GM21381 (cell line): ENCODE measurements at regions not wholly inside any gene's neighbourhood (a gene's known extent, or its start where the extent isn't known, plus 50 kb on each side); places are given as distances from the start of the nearest gene placed in this dataset.

ENCODE experiments used
- ATAC-seq: cut with Tn5 transposase; IDR thresholded peaks from one replicate; pipeline ENCODE4 v1.9.1; 2021; ENCODE audit warnings: mild to moderate bottlenecking, moderate library complexity; ENCODE audit not compliant: unreplicated experiment

GRCh38 chr2:225340923-225341322 lies 58.6 kb upstream of the NYAP2 start:
- no peak for ATAC-seq

GRCh38 chr2:225337183-225337582 lies 62.3 kb upstream of the NYAP2 start:
- ATAC-seq, result no peak

- no peak for ATAC-seq
These were observed 65.0 kb upstream of the NYAP2 start for GRCh38 chr2:225334514-225334913.

- ATAC-seq, result no peak
These were observed 71.3 kb upstream of the NYAP2 start for GRCh38 chr2:225328192-225328591.

GRCh38 chr2:225326969-225327368 lies 72.5 kb upstream of the NYAP2 start:
- ATAC-seq, result no peak

GRCh38 chr2:225319872-225320271 lies 79.6 kb upstream of the NYAP2 start:
- ATAC-seq, result no peak

- ATAC-seq, result no peak
These were observed 81.1 kb upstream of the NYAP2 start for GRCh38 chr2:225318440-225318839.

GRCh38 chr2:225317186-225317585 lies 82.3 kb upstream of the NYAP2 start:
- no peak for ATAC-seq

GRCh38 chr2:225310745-225311144 lies 88.8 kb upstream of the NYAP2 start:
- ATAC-seq, result no peak

GRCh38 chr2:225309516-225309915 lies 90.0 kb upstream of the NYAP2 start:
- ATAC-seq, result no peak

- no peak for ATAC-seq
These were observed 102.6 kb upstream of the NYAP2 start for GRCh38 chr2:225296951-225297350.

- no peak for ATAC-seq
These were observed 104.4 kb upstream of the NYAP2 start for GRCh38 chr2:225295102-225295501.

- no peak for ATAC-seq
These were observed 105.9 kb upstream of the NYAP2 start for GRCh38 chr2:225293638-225294037.

GRCh38 chr2:225290757-225291400 lies 108.6 kb upstream of the NYAP2 start:
- no peak for ATAC-seq

- ATAC-seq, result no peak
These were observed 109.9 kb upstream of the NYAP2 start for GRCh38 chr2:225289659-225290058.

- ATAC-seq, result no peak
These were observed 110.5 kb upstream of the NYAP2 start for GRCh38 chr2:225288986-225289385.

- ATAC-seq, result peak; percentile 91
These were observed 116.4 kb upstream of the NYAP2 start for GRCh38 chr2:225282858-225283710.

GRCh38 chr2:225276207-225276606 lies 123.3 kb upstream of the NYAP2 start:
- peak; percentile 72 for ATAC-seq

- no peak for ATAC-seq
These were observed 124.1 kb upstream of the NYAP2 start for GRCh38 chr2:225275443-225275842.

- peak; percentile 29 for ATAC-seq
These were observed 124.8 kb upstream of the NYAP2 start for GRCh38 chr2:225274751-225275150.

GRCh38 chr2:225272173-225272572 lies 127.3 kb upstream of the NYAP2 start:
- ATAC-seq, result no peak

- ATAC-seq, result peak; percentile 100
These were observed 128.6 kb upstream of the NYAP2 start for GRCh38 chr2:225270861-225271260.
